Peyer's patch (tissue), 4 donors: ENCODE measurements at regions not wholly inside any gene's neighbourhood (a gene's known extent, or its start where the extent isn't known, plus 50 kb on each side); places are given as distances from the start of the nearest gene placed in this dataset.

Experiments used
- DNase-seq, 3 donors: peaks; one replicate each; pipeline ENCODE4 v3.0.0-alpha.2; 2017 to 2019
- H3K27ac ChIP-seq, 4 donors: fragments of 200-600 bp; sonication (generic); one replicate each; pipeline ENCODE4 v1.5.1; 2016 to 2019
- H3K27me3 ChIP-seq, 2 donors: fragments of 200-600 bp; sonication (generic); one replicate each; pipeline ENCODE4 v1.5.1; 2019
- H3K36me3 ChIP-seq, 3 donors: fragments of 200-600 bp; sonication (generic); one replicate each; pipeline ENCODE4 v1.5.1; 2016 to 2019
- H3K4me1 ChIP-seq, 4 donors: fragments of 200-600 bp; sonication (generic); one replicate each; pipeline ENCODE4 v1.5.1; 2016 to 2019
- H3K4me3 ChIP-seq, 4 donors: fragments of 200-600 bp; sonication (generic); 1 replicate in 3 of 4; 2 replicates in 1 of 4; pipeline ENCODE4 v1.5.1; 2016 to 2019; ENCODE audit warnings: mild to moderate bottlenecking in 1 of 4
- H3K9me3 ChIP-seq, 4 donors: fragments of 200-600 bp; sonication (generic); one replicate each; pipeline ENCODE4 v1.5.1; 2016 to 2019; ENCODE audit warnings: mild to moderate bottlenecking in 1 of 4
- CTCF ChIP-seq, 6 experiments: fragments of 450-650 bp in 4 of 6; fragments of 200-600 bp in 2 of 6; sonication (generic) in 1 of 6; IDR thresholded peaks; one replicate each; pipeline ENCODE4 v1.5.1; 2017 to 2019; ENCODE audit warnings: antibody characterized with exemption in 6 of 6, mild to moderate bottlenecking in 3 of 6, moderate library complexity in 1 of 6
- POLR2A ChIP-seq, 2 donors: fragments of 450-650 bp; IDR thresholded peaks; one replicate each; pipeline ENCODE4 v1.5.1; 2017; ENCODE audit warnings: antibody characterized with exemption in 2 of 2, mild to moderate bottlenecking in 2 of 2, moderate library complexity in 2 of 2

- H3K4me3 ChIP-seq, result no peak overlapping the region
- H3K4me1 ChIP-seq, result no peaks in the 10 kb centered on the region
- no peak overlapping the region for H3K27ac ChIP-seq
- DNase-seq, result no peak
- H3K9me3 ChIP-seq, result no peaks in the 10 kb centered on the region
- no peak for TF ChIP-seq POLR2A (IDR thresholded peaks at IDR 0.05)
- no peak for TF ChIP-seq CTCF (IDR thresholded peaks at IDR 0.05)
- H3K27me3 ChIP-seq, result no peaks in the 10 kb centered on the region
- H3K36me3 ChIP-seq, result no peaks in the 10 kb centered on the region
Observed at GRCh38 chr16:22624038-22624799, 113.5 kb downstream of the NPIPB5 start.

- Histone ChIP-seq H3K27ac (no peak overlapping the region), H3K36me3 (no peaks in the 10 kb centered on the region), H3K4me1 (no peaks in the 10 kb centered on the region), H3K27me3 (no peaks in the 10 kb centered on the region), H3K4me3 (no peak overlapping the region), H3K9me3 (no peaks in the 10 kb centered on the region)
- no peak for TF ChIP-seq POLR2A (IDR thresholded peaks at IDR 0.05)
- no peak for TF ChIP-seq CTCF (IDR thresholded peaks at IDR 0.05)
- no peak for DNase-seq
Observed at GRCh38 chr16:22624800-22625533, 114.3 kb downstream of the NPIPB5 start.

- TF ChIP-seq POLR2A (IDR thresholded peaks at IDR 0.05) (no peak), CTCF (IDR thresholded peaks at IDR 0.05) (no peak)
- Histone ChIP-seq H3K36me3 (no peaks in the 10 kb centered on the region), H3K27me3 (no peaks in the 10 kb centered on the region), H3K9me3 (no peaks in the 10 kb centered on the region), H3K4me3 (no peak overlapping the region), H3K4me1 (no peaks in the 10 kb centered on the region), H3K27ac (no peak overlapping the region)
- no peak for DNase-seq
Observed at GRCh38 chr16:22625967-22626366, 115.3 kb downstream of the NPIPB5 start.

GRCh38 chr16:22627043-22627442 is 116.4 kb downstream of the NPIPB5 start:
- H3K9me3 ChIP-seq, result no peaks in the 10 kb centered on the region
- H3K4me1 ChIP-seq, result no peaks in the 10 kb centered on the region

GRCh38 chr16:22628994-22629393 is 118.3 kb downstream of the NPIPB5 start:
- H3K4me3 ChIP-seq, result no peak overlapping the region
- H3K9me3 ChIP-seq, result no peaks in the 10 kb centered on the region
- H3K4me1 ChIP-seq, result no peaks in the 10 kb centered on the region
- H3K36me3 ChIP-seq, result no peaks in the 10 kb centered on the region
- DNase-seq, result no peak
- no peak for TF ChIP-seq CTCF (IDR thresholded peaks at IDR 0.05)
- TF ChIP-seq POLR2A (IDR thresholded peaks at IDR 0.05), result no peak
- no peak overlapping the region for H3K27ac ChIP-seq
- no peaks in the 10 kb centered on the region for H3K27me3 ChIP-seq

More at GRCh38 chr16:22627043-22627442, 116.4 kb downstream of the NPIPB5 start:
- no peaks in the 10 kb centered on the region for H3K27me3 ChIP-seq
- H3K36me3 ChIP-seq, result no peaks in the 10 kb centered on the region
- DNase-seq, result no peak
- H3K4me3 ChIP-seq, result no peak overlapping the region
- TF ChIP-seq POLR2A (IDR thresholded peaks at IDR 0.05) (no peak), CTCF (IDR thresholded peaks at IDR 0.05) (no peak)
- H3K27ac ChIP-seq, result no peak overlapping the region
